ENCODE measurements at regions not wholly inside any gene's neighbourhood (a gene's known extent, or its start where the extent isn't known, plus 50 kb on each side); places are given as distances from the start of the nearest gene placed in this dataset.

GRCh38 chr2:220076734-220077133, 449.3 kb downstream of the SLC4A3 start:
- TF ChIP-seq CTCF (IDR thresholded peaks at IDR 0.05) (peak in 4 of 6 experiments; percentile 41 to 56 (median 49)), POLR2A (IDR thresholded peaks at IDR 0.05) (peak in 1 of 2 donors; percentile 49)

Data from thyroid gland (tissue), 4 donors.